ENCODE measurements at regions not wholly inside any gene's neighbourhood (a gene's known extent, or its start where the extent isn't known, plus 50 kb on each side); places are given as distances from the start of the nearest gene placed in this dataset.
"Not testable (repeated sequence)": the region's sequence is repeated elsewhere in the genome, so short reads cannot be mapped to it uniquely, and the experiment has no call there.

- Mint-ChIP-seq H3K4me3 (no peak overlapping the region), H3K27ac (no peak overlapping the region), H3K4me1 (ENCODE audit: low read depth) (peaks cover 4% of the 10 kb centered on the region), H3K36me3 (ENCODE audit: low read depth) (no peaks in the 10 kb centered on the region), H3K9me3 (peaks cover 3% of the 10 kb centered on the region), H3K27me3 (ENCODE audit: low read depth) (peaks cover 8% of the 10 kb centered on the region)
Observed at GRCh38 chr10:22110761-22111160, 107.1 kb downstream of the EBLN1 start.

- no peak overlapping the region for H3K4me3 Mint-ChIP-seq
Observed at GRCh38 chr10:22105270-22105669, 101.7 kb upstream of the DNAJC1 start.

GRCh38 chr10:22103701-22104470 is 100.4 kb upstream of the DNAJC1 start:
- H3K4me3 Mint-ChIP-seq = no peak overlapping the region
- H3K27ac Mint-ChIP-seq = no peak overlapping the region
- H3K9me3 Mint-ChIP-seq = no peaks in the 10 kb centered on the region

More at GRCh38 chr10:22105270-22105669, 101.7 kb upstream of the DNAJC1 start:
- H3K4me1 Mint-ChIP-seq (ENCODE audit: low read depth) = peaks cover 2% of the 10 kb centered on the region
- peaks cover 8% of the 10 kb centered on the region for H3K27me3 Mint-ChIP-seq (ENCODE audit: low read depth)
- H3K9me3 Mint-ChIP-seq = no peaks in the 10 kb centered on the region
- no peaks in the 10 kb centered on the region for H3K36me3 Mint-ChIP-seq (ENCODE audit: low read depth)
- no peak overlapping the region for H3K27ac Mint-ChIP-seq

DNA sequence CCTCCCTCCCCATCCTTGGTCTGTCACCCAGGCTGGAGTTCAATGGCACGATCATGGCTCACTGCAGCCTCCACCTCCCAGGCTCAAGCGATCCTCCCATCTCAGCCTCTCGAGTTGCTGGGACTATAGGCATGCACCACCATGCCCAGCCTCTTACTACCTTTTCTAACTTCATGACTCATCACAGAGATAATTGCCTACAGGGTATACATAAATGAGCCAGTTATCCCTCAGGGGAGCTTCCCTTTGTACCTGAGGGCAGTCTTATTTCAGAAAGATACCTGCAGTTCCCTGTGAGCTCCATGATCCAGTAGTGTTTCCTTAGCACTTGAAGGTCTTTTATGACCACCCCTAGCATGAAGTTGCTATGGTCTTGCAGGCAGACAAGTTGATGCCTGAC is 94.2 kb upstream of the DNAJC1 start:
- H3K27me3 Mint-ChIP-seq (ENCODE audit: low read depth) = no peaks in the 10 kb centered on the region
- no peak overlapping the region for H3K4me3 Mint-ChIP-seq
- H3K9me3 Mint-ChIP-seq = no peaks in the 10 kb centered on the region
- no peak overlapping the region for H3K27ac Mint-ChIP-seq
- no peaks in the 10 kb centered on the region for H3K4me1 Mint-ChIP-seq (ENCODE audit: low read depth)
- no peaks in the 10 kb centered on the region for H3K36me3 Mint-ChIP-seq (ENCODE audit: low read depth)

More at GRCh38 chr10:22103701-22104470, 100.4 kb upstream of the DNAJC1 start:
- Mint-ChIP-seq H3K4me1 (ENCODE audit: low read depth) (peaks cover 2% of the 10 kb centered on the region), H3K27me3 (ENCODE audit: low read depth) (peaks cover 4% of the 10 kb centered on the region), H3K36me3 (ENCODE audit: low read depth) (no peaks in the 10 kb centered on the region)

GRCh38 chr10:22091260-22091659 is 87.7 kb upstream of the DNAJC1 start:
- H3K27ac Mint-ChIP-seq; H3K9me3 Mint-ChIP-seq; H3K27me3 Mint-ChIP-seq (ENCODE audit: low read depth): not testable (repeated sequence)

GRCh38 chr10:22087402-22087738 is 83.8 kb upstream of the DNAJC1 start:
- Mint-ChIP-seq H3K4me3 (no peak overlapping the region), H3K36me3 (ENCODE audit: low read depth) (no peaks in the 10 kb centered on the region), H3K4me1 (ENCODE audit: low read depth) (no peaks in the 10 kb centered on the region), H3K9me3 (no peaks in the 10 kb centered on the region), H3K27me3 (ENCODE audit: low read depth) (peaks cover 6% of the 10 kb centered on the region), H3K27ac (no peak overlapping the region)

More at GRCh38 chr10:22091260-22091659, 87.7 kb upstream of the DNAJC1 start:
- not testable (repeated sequence) for H3K4me1 Mint-ChIP-seq (ENCODE audit: low read depth); H3K4me3 Mint-ChIP-seq; H3K36me3 Mint-ChIP-seq (ENCODE audit: low read depth)

- H3K4me3 Mint-ChIP-seq = no peak overlapping the region
- H3K27me3 Mint-ChIP-seq (ENCODE audit: low read depth) = peaks cover 6% of the 10 kb centered on the region
- H3K4me1 Mint-ChIP-seq (ENCODE audit: low read depth) = no peaks in the 10 kb centered on the region
- H3K9me3 Mint-ChIP-seq = no peaks in the 10 kb centered on the region
- peak overlapping the region; percentile 12 for H3K27ac Mint-ChIP-seq
- H3K36me3 Mint-ChIP-seq (ENCODE audit: low read depth) = no peaks in the 10 kb centered on the region
Observed at GRCh38 chr10:22086730-22087401, 83.3 kb upstream of the DNAJC1 start.

DNA sequence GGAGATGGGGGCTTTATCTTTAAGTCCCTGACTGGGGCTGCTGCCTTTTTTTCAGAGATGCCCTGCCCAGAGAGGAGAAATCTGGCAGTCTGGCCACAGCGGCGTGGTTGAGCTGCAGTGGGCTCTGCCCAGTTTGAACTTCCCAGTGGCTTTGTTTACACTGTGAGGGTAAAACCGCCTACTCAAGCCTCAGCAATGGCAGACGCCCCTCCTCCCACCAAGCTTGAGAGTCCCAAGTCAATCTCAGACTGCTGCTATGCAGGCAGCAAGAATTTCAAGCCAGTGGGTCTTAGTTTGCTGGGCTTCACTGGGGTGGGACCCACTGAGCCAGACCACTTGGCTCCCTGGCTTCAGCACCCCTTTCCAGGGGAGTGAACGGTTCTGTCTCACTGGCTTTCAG is 76.4 kb upstream of the DNAJC1 start:
- not testable (repeated sequence) for H3K9me3 Mint-ChIP-seq; H3K27ac Mint-ChIP-seq; H3K36me3 Mint-ChIP-seq (ENCODE audit: low read depth); H3K4me3 Mint-ChIP-seq; H3K27me3 Mint-ChIP-seq (ENCODE audit: low read depth); H3K4me1 Mint-ChIP-seq (ENCODE audit: low read depth)

DNA sequence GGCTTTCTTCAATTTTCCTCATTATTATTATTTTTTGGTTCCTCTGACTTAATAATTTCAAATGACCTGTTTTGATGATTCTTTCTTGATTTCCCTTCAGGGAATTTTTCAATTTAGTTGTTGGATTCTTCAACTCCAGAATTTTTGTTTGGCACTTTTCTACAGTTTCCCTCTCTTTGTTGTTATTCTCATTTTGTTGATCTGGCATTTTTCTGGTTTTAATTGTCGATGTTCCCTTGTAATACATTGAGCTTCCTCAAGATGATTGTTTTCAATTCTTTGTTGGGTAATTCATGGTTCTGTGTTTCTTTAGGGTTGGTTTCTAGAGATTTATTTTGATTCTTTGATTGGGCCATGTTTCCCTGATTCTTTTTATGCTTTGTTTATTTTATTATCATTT is 67.8 kb upstream of the DNAJC1 start:
- no peak overlapping the region for H3K27ac Mint-ChIP-seq
- H3K4me1 Mint-ChIP-seq (ENCODE audit: low read depth) = no peaks in the 10 kb centered on the region
- peaks cover 34% of the 10 kb centered on the region for H3K9me3 Mint-ChIP-seq
- H3K27me3 Mint-ChIP-seq (ENCODE audit: low read depth) = peaks cover 4% of the 10 kb centered on the region
- no peak overlapping the region for H3K4me3 Mint-ChIP-seq
- peaks cover 1% of the 10 kb centered on the region for H3K36me3 Mint-ChIP-seq (ENCODE audit: low read depth)

GRCh38 chr10:22067091-22067490 is 63.6 kb upstream of the DNAJC1 start:
- H3K27ac Mint-ChIP-seq = no peak overlapping the region
- no peaks in the 10 kb centered on the region for H3K27me3 Mint-ChIP-seq (ENCODE audit: low read depth)
- no peak overlapping the region for H3K4me3 Mint-ChIP-seq
- peaks cover 31% of the 10 kb centered on the region for H3K9me3 Mint-ChIP-seq
- no peaks in the 10 kb centered on the region for H3K4me1 Mint-ChIP-seq (ENCODE audit: low read depth)
- peaks cover 1% of the 10 kb centered on the region for H3K36me3 Mint-ChIP-seq (ENCODE audit: low read depth)

DNA sequence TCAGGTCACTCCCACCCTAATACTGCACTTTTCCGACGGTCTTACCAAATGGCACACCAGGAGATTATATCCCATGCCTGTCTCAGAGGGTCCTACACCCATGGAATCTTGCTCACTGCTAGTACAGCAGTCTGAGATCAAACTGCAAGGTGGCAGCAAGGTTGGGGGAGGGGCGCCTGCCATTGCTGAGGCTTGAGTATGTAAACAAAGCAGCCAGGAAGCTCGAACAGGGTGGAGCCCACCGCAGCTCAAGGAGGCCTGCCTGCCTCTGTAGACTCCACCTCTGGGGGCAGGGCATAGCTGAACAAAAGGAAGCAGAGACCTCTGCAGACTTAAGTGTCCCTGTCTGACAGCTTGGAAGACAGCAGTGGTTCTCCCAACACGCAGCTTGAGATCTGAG is 57.5 kb upstream of the DNAJC1 start:
- H3K4me3 Mint-ChIP-seq; H3K4me1 Mint-ChIP-seq (ENCODE audit: low read depth); H3K36me3 Mint-ChIP-seq (ENCODE audit: low read depth); H3K27ac Mint-ChIP-seq; H3K27me3 Mint-ChIP-seq (ENCODE audit: low read depth): not testable (repeated sequence)
- peaks cover 15% of the 10 kb centered on the region for H3K9me3 Mint-ChIP-seq

- no peak overlapping the region for H3K27ac Mint-ChIP-seq
- H3K27me3 Mint-ChIP-seq (ENCODE audit: low read depth) = no peaks in the 10 kb centered on the region
- no peaks in the 10 kb centered on the region for H3K36me3 Mint-ChIP-seq (ENCODE audit: low read depth)
- peaks cover 8% of the 10 kb centered on the region for H3K4me1 Mint-ChIP-seq (ENCODE audit: low read depth)
- H3K4me3 Mint-ChIP-seq = no peak overlapping the region
- peaks cover 7% of the 10 kb centered on the region for H3K9me3 Mint-ChIP-seq
Observed at GRCh38 chr10:22058201-22058600, 54.7 kb upstream of the DNAJC1 start.

DNA sequence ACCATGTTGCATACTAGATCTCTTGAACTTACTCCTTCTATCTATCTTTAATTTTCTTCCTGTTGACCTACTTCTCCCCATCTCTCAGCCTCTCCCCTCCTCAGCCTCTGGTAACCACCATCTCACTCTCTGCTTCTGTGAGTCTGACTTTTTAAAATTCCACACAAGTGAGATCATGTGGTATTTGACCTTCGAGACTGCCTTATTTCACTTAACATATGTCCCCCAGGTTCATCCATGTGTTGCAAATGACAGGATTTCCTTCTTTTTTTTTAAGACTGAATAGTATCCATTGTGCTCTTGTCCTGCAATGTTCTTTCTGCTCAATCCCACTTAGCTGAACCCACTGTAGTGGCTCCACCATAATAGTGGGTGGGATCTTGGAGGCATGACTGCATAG is 51.4 kb upstream of the DNAJC1 start:
- no peaks in the 10 kb centered on the region for H3K4me1 Mint-ChIP-seq (ENCODE audit: low read depth)
- H3K9me3 Mint-ChIP-seq = peaks cover 14% of the 10 kb centered on the region
- H3K27me3 Mint-ChIP-seq (ENCODE audit: low read depth) = no peaks in the 10 kb centered on the region
- H3K36me3 Mint-ChIP-seq (ENCODE audit: low read depth) = no peaks in the 10 kb centered on the region
- H3K4me3 Mint-ChIP-seq = no peak overlapping the region
- H3K27ac Mint-ChIP-seq = no peak overlapping the region

All from T-helper 1 cell treated with Interleukin-12 subunit alpha and Interleukin-12 subunit beta and Interleukin-4 antibody, amounts not matched to agents 30 μg/mL and 1 μg/mL, for 36 hours (primary cell).